ENCODE measurements at regions not wholly inside any gene's neighbourhood (a gene's known extent, or its start where the extent isn't known, plus 50 kb on each side); places are given as distances from the start of the nearest gene placed in this dataset.

GRCh38 chr6:168371981-168372711 is 52.6 kb upstream of the DACT2 start:
- no peak for TF ChIP-seq CTCF (conservative IDR thresholded peaks at IDR 0.05; ENCODE audit: low read length)
- no peak for TF ChIP-seq EZH2phosphoT487 (IDR thresholded peaks at IDR 0.05; ENCODE audit: borderline replicate concordance, low read depth, low read length)
